H1 (cell line): ENCODE measurements at regions not wholly inside any gene's neighbourhood (a gene's known extent, or its start where the extent isn't known, plus 50 kb on each side); places are given as distances from the start of the nearest gene placed in this dataset.

Experiments used
- BACH1 ChIP-seq: IDR thresholded peaks from 2 replicates; pipeline ENCODE4 v1.6.1; 2012; ENCODE audit warnings: low read length, improper control_type of control experiment
- BRCA1 ChIP-seq: IDR thresholded peaks from 2 replicates; pipeline ENCODE4 v1.6.1; 2012; ENCODE audit warnings: low read depth, low read length, improper control_type of control experiment
- CTCF ChIP-seq, 3 experiments: IDR thresholded peaks; 1 replicate in 2 of 3; 2 replicates in 1 of 3; pipeline versions ENCODE4 v1.5.1 to v1.6.1; 2011; ENCODE audit warnings: low read length in 3 of 3, mild to moderate bottlenecking in 3 of 3, inconsistent platforms in 2 of 3, low read depth in 1 of 3, moderate library complexity in 1 of 3; ENCODE audit not compliant: insufficient read depth in 1 of 3; ENCODE audit errors: control extremely low read depth in 1 of 3
- EP300 ChIP-seq, 2 experiments: IDR thresholded peaks; 1 replicate in 1 of 2; 2 replicates in 1 of 2; pipeline ENCODE4 v1.6.1; 2011 to 2012; ENCODE audit warnings: low read depth in 2 of 2, low read length in 2 of 2, mild to moderate bottlenecking in 2 of 2, borderline replicate concordance in 1 of 2, inconsistent platforms in 1 of 2, moderate library complexity in 1 of 2
- EZH2 ChIP-seq: fragments of 200-600 bp; sonication (generic); IDR thresholded peaks from 2 replicates; pipeline ENCODE4 v1.7.1; 2012; ENCODE audit warnings: low read depth, mild to moderate bottlenecking, moderate library complexity, low read length, inconsistent platforms; ENCODE audit not compliant: severe bottlenecking
- KDM5A ChIP-seq: fragments of 200-600 bp; IDR thresholded peaks from 2 replicates; pipeline ENCODE4 v1.7.1; 2012; ENCODE audit warnings: mild to moderate bottlenecking, low read length, inconsistent platforms, mixed read lengths
- POLR2A ChIP-seq, 2 experiments: IDR thresholded peaks; 1 replicate in 1 of 2; 2 replicates in 1 of 2; pipeline ENCODE4 v1.6.1; 2011; ENCODE audit warnings: low read depth in 2 of 2, low read length in 2 of 2, mild to moderate bottlenecking in 2 of 2; ENCODE audit errors: control extremely low read depth in 1 of 2
- RBBP5 ChIP-seq: IDR thresholded peaks from 2 replicates; pipeline ENCODE4 v1.7.1; 2012; ENCODE audit warnings: low read depth, mild to moderate bottlenecking, inconsistent platforms, low read length, moderate library complexity, borderline replicate concordance
- RNF2 ChIP-seq: fragments of 200-900, 300-1000 bp; sonication (generic); IDR thresholded peaks from 2 replicates; pipeline ENCODE4 v1.7.1; 2016; ENCODE audit warnings: borderline replicate concordance, low read depth, mild to moderate bottlenecking, antibody characterized with exemption, low read length; ENCODE audit not compliant: poor library complexity, severe bottlenecking; ENCODE audit errors: missing control alignments
- SIN3A ChIP-seq, 2 experiments: IDR thresholded peaks in 1 of 2; conservative IDR thresholded peaks in 1 of 2; 2 replicates each; pipeline ENCODE4 v1.6.1; 2011 to 2012; ENCODE audit warnings: low read length in 2 of 2, improper control_type of control experiment in 1 of 2, low read depth in 1 of 2, mild to moderate bottlenecking in 1 of 2
- SP1 ChIP-seq: IDR thresholded peaks from 2 replicates; pipeline ENCODE4 v1.6.1; 2011; ENCODE audit warnings: low read depth, low read length
- SP2 ChIP-seq: IDR thresholded peaks from 2 replicates; pipeline ENCODE4 v1.6.1; 2012; ENCODE audit warnings: mild to moderate bottlenecking, low read length, inconsistent platforms
- SRF ChIP-seq: IDR thresholded peaks from 2 replicates; pipeline ENCODE4 v1.6.1; 2011; ENCODE audit warnings: mild to moderate bottlenecking, low read depth, low read length, moderate library complexity
- TAF1 ChIP-seq: IDR thresholded peaks from 2 replicates; pipeline ENCODE4 v1.6.1; 2011; ENCODE audit warnings: mild to moderate bottlenecking, low read depth, low read length

GRCh38 chr13:62837895-62838294, 1422.2 kb upstream of the PCDH20 start:
- TF ChIP-seq CTCF (IDR thresholded peaks at IDR 0.05; ENCODE audit: control extremely low read depth in 1 of 3, insufficient read depth in 1 of 3, low read depth in 1 of 3, low read length in 3 of 3) (no peak), POLR2A (IDR thresholded peaks at IDR 0.05; ENCODE audit: control extremely low read depth in 1 of 2, low read depth in 2 of 2, low read length in 2 of 2) (no peak), SIN3A (conservative IDR thresholded peaks at IDR 0.05 in 1 of 2, IDR thresholded peaks at IDR 0.05 in 1 of 2; ENCODE audit: low read depth in 1 of 2, low read length in 2 of 2) (no peak), SP1 (no peak), EP300 (IDR thresholded peaks at IDR 0.05; ENCODE audit: borderline replicate concordance in 1 of 2, low read depth in 2 of 2, low read length in 2 of 2) (no peak), RBBP5 (no peak), KDM5A (no peak), TAF1 (no peak), BACH1 (no peak), SP2 (no peak), BRCA1 (no peak), SRF (no peak), RNF2 (no peak), EZH2 (no peak)
